Nucleus accumbens (tissue), 56 donors: ENCODE measurements at regions not wholly inside any gene's neighbourhood (a gene's known extent, or its start where the extent isn't known, plus 50 kb on each side); places are given as distances from the start of the nearest gene placed in this dataset.

Experiments
- DNase-seq, 56 donors: peaks; one replicate each; lab custom pipeline; 2025; lab: John Stamatoyannopoulos, UW

DNA sequence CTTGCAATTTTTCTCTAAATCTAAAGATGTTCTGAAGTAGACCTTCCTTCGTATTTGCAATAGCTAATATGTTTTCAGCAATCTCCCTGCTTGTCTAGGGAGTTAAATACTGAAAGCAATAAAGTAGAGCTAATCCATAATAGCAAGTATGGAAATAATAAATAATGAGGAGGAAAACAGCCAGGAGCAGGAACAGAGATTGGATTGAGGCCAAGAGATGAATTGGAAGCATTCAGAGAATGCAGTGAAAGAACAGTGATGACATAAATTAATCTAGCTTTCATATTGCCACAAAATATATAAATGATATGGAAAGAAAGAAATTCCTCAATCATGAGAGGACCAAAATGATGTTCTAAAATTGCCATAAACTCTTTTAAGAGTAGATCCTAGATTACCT is 679.7 kb downstream of the METTL4 start:
- DNase-seq, result no peak

DNA sequence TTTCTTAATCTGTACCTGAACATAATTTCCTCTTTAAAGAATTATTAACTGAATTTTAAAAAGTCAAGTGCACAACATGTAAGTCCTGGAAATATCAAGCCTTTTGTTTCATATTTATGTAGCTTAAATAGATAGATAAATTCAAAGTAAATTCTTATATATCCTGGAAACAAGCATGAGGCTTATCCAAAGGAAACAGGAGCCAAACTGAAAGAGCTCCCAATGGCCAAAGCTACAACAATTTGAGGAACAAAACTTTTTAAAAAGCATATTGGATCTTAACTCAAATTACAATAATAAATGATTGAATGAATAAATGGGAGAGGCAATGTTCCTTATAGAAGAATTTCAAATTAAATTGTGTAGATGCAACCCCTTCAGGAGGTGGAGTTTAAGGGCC is 679.1 kb downstream of the METTL4 start:
- DNase-seq, result no peak

DNA sequence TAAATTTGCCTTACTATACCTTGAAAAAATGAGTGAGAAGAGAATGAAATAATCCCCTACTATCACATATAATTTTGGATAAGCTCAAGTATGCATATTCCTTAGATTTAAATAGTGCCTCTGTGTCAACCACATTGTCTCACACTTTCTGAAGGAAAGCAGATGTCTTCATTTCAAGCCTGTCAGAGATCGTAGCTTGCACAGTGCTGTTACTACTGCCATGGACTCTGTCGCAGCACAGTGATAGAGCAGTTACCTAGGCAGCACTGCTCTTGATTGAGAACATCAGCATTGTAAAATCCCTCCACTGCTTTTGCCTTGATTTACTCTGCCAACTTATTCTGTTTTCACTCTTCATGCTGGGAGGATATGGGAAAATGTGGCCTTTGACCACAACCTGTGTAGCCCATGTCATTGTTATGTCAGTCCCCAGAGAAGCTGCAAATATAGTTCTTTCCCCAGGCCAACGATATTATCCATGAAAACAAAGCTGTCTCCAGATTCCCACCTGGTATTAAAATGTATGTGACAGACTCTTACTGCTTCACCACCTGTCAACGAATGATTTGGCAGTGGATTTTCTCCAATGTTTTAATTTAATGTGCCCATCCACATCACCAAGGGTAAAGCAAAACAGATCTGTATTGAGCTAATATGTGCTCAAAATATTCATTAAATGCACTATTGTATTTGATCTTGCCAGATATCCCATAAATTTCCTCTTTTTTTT is 675.7 kb downstream of the METTL4 start:
- no peak for DNase-seq

DNA sequence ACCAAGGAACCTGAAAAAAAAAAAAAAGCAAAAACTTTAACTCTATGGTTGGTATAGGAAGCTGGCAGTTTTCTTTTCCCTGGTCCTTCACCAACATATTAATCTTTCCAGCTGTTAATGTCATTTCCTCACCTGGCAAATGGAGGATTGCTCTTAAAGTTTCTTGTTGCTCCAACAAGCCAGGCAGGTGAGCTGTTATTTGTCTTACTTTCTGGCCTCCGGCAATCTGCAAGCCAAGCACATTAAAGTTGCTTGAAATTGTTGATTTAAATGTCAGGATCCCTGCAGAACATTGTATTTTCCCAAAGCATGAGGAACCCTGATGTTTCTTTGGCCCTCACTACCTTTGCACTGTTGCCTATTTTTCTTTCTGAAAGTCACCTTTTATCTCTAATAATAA is 664.9 kb downstream of the METTL4 start:
- DNase-seq, result no peak

DNA sequence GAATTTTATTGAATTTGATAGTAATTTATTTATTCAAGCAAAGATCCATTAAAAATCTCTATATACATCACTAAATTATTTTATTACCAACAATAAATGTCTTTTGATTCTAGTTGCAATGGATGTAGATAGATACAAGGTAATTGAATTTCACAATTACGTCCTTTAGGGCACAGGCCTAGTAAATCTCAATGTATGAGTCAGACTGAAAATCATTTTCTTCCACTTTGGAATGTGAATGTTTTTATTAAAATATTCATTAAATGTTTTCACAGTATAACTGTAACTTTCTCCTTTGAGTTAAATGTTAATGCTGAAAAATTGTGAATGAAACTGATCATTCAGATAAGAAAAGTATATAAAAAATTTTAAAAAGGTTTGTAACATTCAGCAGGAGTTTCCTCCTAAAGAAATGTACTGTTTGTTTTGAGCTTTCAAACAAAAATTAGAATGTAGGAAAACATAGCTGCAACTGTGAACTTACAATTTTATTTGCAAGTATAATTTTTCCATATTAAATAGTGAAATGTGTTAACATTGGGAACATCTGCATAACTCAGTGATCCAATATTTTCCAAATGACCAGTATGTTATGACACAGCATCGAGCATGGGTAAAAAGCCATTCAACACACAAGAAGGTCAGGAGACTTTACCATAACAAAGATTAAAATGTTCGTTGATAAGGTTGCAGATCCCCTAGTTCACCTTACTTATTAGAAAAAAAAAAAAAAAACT is 663.7 kb downstream of the METTL4 start:
- DNase-seq, result no peak

DNA sequence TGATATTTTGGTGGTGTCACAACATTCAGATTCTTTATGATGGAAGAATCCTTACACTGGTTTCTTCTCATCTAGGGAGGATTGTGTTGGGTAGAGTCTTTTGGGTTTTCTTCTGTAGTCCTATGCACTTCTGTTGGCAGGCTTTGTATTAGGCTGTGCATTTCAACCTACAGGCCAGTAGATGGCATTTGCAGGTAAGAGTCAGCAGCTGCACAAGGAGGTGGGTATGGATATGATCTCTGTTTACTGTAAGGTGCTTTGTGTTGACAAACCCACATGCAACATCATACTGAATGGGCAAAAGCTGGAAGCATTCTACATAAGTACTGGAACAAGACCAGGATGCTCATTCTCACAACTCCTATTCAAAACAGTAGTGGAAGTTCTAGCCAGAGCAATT is 656.8 kb downstream of the METTL4 start:
- DNase-seq, result no peak

DNA sequence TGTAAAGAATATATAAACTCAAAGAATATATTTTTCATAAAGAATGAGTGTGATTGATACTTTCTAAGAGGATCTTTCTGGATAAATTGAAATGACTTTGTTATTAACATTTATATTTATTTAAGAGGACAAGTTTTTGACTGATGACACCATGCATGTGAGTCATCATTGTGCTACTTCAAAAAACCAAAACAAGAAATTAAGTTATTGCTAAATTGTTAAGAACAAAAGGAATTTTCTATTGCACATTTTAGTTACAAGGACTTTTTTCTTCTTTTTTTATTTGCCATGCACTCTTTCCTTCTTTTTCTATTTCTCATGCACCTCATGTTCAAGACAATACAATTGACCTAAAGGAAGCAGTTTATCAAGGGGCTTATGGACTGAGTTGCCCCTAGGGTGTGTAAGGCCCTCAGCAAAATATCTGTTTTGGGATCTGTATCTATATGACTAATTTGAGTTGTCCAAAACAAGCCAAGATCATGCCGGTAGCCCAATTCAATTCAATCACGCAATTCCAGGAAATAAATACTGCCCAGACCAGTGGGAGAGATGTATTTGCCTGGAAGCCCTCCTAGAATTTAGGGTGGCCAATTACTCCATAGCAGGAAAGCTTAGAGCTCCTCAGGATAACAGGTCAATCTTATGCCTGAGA is 654.3 kb downstream of the METTL4 start:
- DNase-seq, result no peak

DNA sequence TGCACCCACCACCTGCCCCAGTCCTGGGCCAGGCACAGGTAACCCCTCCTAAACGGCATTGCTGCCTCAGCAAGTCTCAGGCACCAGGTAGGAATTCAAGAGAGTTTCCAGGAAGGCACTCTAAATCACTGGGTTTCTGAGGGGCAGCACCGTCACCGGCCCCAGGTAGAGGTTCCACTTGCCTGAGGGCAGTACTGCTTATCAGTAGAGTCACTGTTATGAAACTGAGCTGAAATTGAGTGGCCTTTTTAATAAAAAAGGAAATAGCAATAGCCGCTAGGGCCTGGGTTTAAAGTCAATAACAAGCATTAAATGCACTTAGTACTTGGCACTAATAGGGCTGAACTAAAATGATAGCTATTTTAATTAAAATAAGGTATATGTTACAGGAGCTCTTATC is 653.7 kb downstream of the METTL4 start:
- DNase-seq, result no peak

DNA sequence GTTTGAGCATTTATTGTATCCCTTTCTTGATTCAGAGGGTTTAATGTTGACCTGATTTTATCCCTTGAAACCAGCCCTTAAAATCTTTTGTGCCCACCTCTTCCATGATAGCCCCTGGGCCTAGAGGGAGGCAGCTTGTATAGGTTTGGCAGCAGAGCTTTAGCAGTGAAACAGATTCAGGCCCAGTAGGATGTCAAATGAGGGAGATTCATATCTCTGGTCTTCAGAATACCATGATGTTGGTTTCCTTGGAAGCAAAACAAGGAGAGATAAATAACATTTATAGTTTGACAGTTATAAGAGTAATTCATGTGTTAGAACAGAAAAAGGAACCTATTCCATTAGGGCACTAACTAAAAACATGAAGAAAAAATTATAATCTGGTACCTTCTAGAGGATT is 649.2 kb downstream of the METTL4 start:
- DNase-seq, result no peak

DNA sequence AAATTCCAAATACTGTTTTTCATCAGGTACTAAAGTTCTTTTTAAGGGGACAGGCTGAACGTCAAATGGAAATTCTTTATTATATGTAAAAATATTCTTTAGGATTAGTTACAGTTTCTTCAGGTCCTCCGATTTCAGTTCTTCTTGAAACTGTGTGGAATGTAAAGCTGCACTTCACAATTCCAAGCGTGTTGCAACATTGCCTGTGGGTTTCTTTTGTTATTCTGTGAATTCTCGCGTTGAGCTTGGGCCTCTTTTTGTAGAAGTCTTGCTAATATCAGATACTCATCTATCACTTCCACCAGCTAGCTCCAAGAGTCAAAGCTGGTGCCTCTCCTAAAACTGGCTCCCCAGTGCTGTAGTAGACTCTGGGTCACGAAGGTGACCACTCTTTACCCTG is 642.6 kb downstream of the METTL4 start:
- no peak for DNase-seq

DNA sequence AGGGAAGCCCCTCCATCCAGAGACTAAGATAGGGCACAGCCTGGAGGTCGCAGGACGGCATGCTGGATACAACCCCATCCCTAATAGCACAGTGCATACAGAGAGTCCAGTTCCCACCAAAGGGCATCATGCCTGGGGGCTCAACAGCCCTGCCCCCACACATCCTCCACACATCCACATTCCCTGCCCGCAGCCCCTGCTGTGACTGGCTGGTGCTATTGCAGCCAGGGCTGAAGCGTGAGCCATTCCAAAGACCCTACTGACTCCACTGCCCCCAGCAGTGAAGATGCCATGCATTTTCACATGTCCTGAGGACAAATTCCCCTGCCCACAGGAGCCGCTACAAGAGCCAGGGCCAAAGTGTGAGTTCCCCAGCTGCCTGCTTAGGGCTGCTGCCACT is 641.6 kb downstream of the METTL4 start:
- DNase-seq, result no peak

DNA sequence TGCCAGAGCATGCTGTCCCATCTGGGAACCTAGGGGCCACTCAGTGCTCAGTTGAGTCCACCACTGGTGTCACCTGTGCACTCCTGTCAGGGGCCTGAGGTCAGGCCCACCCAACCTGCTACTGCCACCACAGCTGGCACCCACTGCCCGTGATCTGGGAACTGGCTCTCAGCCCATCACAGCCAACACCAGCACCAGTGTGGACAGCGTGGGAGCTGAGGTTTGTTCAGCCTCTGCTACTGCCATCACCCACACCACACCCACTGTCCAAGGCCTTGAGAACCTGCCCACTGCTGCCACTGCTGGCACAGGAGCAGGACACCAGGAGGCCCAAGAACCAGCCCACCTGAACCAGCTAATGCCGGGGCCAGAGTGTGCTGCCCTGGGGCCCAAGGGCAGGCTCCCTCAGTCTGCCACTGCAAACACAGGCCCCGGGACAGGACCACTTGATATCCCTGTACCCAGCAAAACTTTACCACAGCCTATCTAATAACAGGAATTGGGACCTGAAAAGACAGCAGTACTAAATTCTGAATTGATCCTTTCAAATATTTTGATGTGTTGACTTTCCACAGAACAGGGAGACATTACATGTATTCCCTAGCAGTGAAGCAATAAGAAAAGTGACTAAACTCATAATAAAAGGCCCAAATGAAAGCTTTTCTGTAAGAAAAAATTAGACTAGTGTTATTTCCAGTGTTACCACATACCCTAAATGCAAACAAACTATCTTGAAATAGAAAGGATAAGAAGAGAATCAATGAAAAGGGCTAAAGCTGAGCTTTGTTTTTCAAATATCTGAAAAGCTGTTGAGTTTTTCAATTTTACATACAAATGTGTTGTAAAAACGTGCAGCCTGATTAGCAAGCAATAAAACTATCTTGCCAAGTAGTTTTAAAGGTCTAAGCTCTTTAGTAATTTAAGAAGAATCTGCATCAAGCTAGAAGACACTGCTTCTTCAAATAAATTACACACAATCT is 640.7 kb downstream of the METTL4 start:
- DNase-seq, result no peak

DNA sequence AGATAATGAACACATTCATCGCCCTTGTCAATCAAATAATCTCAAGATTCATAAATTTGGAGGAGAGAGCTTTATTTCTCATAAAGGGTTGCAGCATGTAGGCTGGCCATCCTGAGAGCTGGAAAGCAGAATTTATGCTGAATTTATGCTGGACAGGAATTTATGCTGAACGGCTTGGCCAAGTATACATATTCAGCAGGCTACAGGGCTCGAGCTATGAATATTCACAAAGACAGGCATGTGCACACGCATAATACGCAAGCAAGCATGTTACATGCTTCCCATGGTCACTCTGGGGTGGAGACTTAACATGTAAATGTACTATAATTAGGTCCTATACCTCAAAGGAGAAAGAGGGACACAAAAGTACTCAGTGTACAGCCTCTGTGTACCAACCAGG is 618.8 kb downstream of the METTL4 start:
- DNase-seq, result no peak

DNA sequence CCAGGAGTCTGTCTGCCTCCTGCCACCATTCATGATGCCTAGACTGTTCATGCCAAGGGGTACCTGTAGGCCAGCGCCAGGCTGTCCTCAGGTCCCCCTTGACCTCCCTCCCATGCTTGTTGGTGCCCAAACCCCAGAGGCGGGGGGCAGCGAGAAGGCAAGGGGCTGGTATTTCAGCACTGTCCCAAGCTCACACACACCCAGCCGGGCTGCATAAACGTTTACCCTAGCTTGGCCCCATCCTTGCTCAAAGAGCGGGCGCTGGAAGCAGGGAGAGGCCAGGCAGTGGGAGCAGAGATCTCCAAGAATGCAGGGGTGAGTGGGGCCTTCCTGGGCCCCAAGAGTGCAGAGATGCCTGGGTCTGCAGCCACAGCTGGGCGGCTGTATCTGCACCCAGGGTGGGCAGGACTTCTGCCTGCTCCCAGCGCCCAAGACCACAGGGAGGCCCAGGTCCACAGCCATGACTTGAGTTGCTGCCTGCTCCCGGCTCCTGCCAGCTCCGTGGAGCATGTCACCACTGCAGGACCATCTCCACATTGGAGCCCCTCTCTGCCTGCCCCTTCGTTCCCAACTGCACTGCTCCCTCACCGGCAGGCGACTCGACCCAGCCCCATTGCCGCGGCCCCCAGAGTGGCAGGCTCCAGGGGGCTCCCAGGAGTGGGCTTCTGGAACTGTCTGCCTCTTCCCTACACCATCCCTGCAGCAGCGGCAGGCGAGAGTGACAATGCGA is 616.6 kb downstream of the METTL4 start:
- DNase-seq, result no peak

DNA sequence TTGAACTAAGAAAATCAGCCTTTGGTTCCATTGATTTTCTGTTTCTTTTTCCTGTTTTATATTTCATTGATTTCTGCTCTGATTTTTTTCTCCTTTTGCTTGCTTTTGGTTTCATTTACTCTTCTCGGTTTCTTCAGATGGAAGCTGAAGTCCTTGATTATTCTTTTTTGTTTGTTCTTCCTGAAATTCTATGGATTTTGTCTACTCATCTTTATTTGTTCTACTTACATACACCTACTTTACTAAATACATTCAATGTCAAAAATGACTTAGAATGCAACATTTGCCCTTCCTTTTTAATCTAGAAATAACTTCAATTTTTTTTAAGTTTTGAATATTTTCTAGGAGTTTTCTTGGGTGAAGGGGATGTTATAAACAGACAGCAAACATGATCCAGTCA is 612.5 kb downstream of the METTL4 start:
- DNase-seq, result no peak

DNA sequence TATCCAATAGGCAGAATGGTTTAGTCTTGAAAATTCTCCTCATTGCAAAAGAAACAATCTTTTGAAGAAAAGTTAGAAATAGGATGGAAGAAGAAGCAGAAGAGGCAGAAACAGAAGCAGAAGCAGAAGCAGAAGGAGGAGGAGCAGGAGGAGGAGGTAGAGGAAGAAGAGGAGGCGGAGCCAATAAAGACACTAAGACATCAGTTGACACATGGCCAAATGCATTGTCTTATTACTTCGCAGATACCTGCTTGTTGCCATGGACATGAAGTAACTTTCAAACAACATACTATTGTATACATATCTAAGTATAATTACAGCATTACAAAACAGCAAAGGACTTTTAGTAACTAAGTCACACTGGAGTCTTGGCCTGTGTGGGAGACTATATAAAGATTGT is 606.3 kb downstream of the METTL4 start:
- no peak for DNase-seq

DNA sequence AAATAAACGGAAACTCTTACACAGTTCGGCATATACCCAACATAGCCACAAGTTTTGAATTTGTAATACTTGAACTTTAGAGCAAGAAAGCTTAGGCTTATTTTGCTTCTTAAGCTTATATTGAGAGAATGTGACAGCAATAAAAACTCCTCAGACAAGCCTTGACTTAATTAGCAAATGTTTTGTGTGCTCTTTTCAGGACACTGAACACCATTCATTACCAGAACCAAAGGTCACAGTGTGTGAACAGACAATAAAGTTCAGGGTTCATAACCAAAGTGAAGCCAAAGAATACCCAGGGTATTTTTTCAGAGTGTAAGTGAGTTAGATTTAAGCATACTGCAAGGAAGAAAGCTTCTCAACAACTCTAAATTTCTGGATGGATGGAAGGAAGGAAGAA is 605.8 kb downstream of the METTL4 start:
- DNase-seq, result no peak

DNA sequence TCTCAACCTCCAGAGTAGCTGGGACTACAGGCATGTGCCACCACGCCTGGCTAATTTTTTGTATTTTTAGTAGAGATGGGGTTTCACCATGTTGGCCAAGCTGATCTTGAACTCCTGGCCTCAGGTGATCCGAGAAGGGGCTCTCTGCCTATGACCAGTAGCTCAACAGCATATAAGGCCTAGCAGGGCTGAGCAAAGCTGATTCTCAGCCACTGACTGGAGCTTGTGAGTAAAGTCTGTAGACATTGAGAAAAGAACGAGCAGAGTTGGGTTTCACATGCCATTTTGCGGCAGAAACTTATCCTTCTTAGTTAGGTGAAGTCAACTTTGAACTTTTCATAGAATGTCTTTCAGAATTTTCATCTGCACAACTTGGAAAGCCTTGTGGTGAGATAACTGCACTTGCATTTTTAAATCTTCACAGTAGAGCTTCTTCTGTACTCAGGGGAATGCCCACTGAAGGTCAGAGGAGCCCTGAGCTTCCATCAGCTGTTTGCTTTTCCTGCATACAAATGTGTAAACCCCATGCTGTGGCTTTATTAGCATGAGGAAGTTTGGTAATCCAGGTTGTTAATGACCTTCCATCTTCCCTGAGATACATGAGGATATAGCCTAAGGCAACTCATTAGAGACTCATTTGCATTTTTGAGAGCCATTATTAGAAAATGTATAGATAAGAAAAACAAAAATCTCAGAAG is 602.4 kb downstream of the METTL4 start:
- no peak for DNase-seq

DNA sequence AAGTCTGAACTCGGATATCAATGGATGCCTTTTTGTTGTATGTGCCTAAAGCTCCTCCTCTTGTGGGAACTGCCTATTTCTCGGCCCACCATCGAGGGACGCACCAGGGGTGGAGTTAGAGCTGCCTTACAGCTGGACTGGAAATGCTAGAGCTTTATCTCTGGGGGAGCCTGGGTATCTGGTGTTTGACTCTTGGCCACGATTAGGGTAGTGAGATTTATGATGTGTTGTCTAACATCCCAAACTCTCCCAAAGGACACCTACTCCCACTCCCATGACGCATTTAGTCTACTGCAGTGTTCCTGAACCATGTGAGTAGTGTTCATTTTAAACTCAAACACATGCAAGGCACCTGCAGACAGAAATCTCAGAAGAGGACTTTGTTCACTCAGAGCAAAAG is 594.8 kb downstream of the METTL4 start:
- DNase-seq, result no peak
